Neutrophil (primary cell): ENCODE measurements at regions not wholly inside any gene's neighbourhood (a gene's known extent, or its start where the extent isn't known, plus 50 kb on each side); places are given as distances from the start of the nearest gene placed in this dataset.

Experiments used
- H3K27ac ChIP-seq: fragments of 200-600 bp; sonication (generic); 2 replicates; pipeline ENCODE4 v1.5.1; 2016; ENCODE audit warnings: mild to moderate bottlenecking, moderate library complexity
- H3K27me3 ChIP-seq: fragments of 200-600 bp; sonication (generic); 2 replicates; pipeline ENCODE4 v1.6.0; 2016; ENCODE audit warnings: mild to moderate bottlenecking
- H3K36me3 ChIP-seq: fragments of 200-600 bp; sonication (generic); 2 replicates; pipeline ENCODE4 v1.5.1; 2017
- H3K4me1 ChIP-seq, 2 experiments: fragments of 200-600 bp in 1 of 2; sonication (generic) in 1 of 2; 1 replicate in 1 of 2; 2 replicates in 1 of 2; pipeline versions ENCODE4 v1.5.1 to v1.6.1; 2013 to 2016; ENCODE audit warnings: low read depth in 1 of 2, low read length in 1 of 2, mild to moderate bottlenecking in 1 of 2, moderate library complexity in 1 of 2; ENCODE audit not compliant: control insufficient read depth in 1 of 2, insufficient read depth in 1 of 2
- H3K4me3 ChIP-seq, 2 experiments: fragments of 200-600 bp in 1 of 2; sonication (generic) in 1 of 2; 1 replicate in 1 of 2; 2 replicates in 1 of 2; pipeline ENCODE4 v1.5.1; 2013 to 2016; ENCODE audit warnings: low read depth in 1 of 2, low read length in 1 of 2, mild to moderate bottlenecking in 1 of 2, moderate library complexity in 1 of 2
- H3K9me3 ChIP-seq: fragments of 200-600 bp; sonication (generic); 2 replicates; pipeline ENCODE4 v1.5.1; 2016
- TF ChIP-seq, protein P1 (sequence below): fragments of 200-600 bp; sonication (generic); IDR thresholded peaks from 2 replicates; pipeline ENCODE4 v1.5.1; 2016; ENCODE audit warnings: antibody characterized with exemption

- no peaks in the 10 kb centered on the region for H3K27me3 ChIP-seq
- H3K4me3 ChIP-seq = no peak overlapping the region
- H3K36me3 ChIP-seq = no peaks in the 10 kb centered on the region
- TF ChIP-seq, protein P1, sequence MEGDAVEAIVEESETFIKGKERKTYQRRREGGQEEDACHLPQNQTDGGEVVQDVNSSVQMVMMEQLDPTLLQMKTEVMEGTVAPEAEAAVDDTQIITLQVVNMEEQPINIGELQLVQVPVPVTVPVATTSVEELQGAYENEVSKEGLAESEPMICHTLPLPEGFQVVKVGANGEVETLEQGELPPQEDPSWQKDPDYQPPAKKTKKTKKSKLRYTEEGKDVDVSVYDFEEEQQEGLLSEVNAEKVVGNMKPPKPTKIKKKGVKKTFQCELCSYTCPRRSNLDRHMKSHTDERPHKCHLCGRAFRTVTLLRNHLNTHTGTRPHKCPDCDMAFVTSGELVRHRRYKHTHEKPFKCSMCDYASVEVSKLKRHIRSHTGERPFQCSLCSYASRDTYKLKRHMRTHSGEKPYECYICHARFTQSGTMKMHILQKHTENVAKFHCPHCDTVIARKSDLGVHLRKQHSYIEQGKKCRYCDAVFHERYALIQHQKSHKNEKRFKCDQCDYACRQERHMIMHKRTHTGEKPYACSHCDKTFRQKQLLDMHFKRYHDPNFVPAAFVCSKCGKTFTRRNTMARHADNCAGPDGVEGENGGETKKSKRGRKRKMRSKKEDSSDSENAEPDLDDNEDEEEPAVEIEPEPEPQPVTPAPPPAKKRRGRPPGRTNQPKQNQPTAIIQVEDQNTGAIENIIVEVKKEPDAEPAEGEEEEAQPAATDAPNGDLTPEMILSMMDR = no peak
- no peaks in the 10 kb centered on the region for H3K9me3 ChIP-seq
- no peaks in the 10 kb centered on the region for H3K4me1 ChIP-seq
- no peak overlapping the region for H3K27ac ChIP-seq
Measured at GRCh38 chr5:2577312-2578036, 174.0 kb downstream of the IRX2 start.

DNA sequence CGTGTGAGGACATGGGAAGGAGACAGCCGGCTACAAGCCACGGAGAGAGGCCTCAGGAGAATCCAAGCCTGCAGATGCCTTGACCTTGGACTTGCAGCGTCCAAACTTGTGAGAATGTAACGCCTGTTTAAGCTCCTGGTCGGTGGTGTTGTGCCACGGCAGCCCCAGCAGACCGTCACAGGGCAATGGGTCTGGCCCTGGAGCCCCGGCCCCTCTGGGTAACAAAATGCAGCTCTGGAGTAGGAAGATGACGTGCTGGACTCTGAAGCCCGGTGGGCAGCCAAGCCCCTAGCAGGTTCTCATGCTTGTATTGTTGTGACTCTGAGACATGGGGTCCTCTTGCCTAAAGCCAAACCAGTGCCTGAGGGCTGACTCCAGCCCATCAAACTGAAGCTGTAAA is 174.7 kb downstream of the IRX2 start:
- H3K36me3 ChIP-seq = no peaks in the 10 kb centered on the region
- TF ChIP-seq, protein P1 = no peak
- H3K4me1 ChIP-seq = no peaks in the 10 kb centered on the region
- H3K4me3 ChIP-seq = no peak overlapping the region
- H3K27me3 ChIP-seq = no peaks in the 10 kb centered on the region
- no peak overlapping the region for H3K27ac ChIP-seq
- H3K9me3 ChIP-seq = no peaks in the 10 kb centered on the region

DNA sequence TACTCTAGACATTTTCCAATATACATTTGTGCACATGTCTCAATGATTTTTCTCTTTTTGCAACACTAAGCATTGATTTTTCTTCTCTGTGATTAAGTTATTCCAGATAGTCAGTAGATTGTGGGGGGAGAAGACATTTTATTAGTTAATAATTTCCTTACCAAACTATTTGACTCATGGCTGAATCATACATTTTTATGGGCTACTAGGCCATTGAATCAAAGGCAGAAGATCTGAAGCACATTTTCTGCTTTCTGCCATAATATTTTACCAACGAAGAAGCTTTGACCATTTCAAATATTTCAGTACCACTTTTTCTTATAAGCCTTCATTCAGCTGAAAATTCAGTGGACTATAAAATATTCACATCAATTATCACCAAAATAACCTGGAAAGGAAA is 175.6 kb downstream of the IRX2 start:
- no peaks in the 10 kb centered on the region for H3K4me1 ChIP-seq
- no peak overlapping the region for H3K27ac ChIP-seq
- no peaks in the 10 kb centered on the region for H3K27me3 ChIP-seq
- H3K9me3 ChIP-seq = no peaks in the 10 kb centered on the region
- TF ChIP-seq, protein P1 = no peak
- no peak overlapping the region for H3K4me3 ChIP-seq
- H3K36me3 ChIP-seq = no peaks in the 10 kb centered on the region

DNA sequence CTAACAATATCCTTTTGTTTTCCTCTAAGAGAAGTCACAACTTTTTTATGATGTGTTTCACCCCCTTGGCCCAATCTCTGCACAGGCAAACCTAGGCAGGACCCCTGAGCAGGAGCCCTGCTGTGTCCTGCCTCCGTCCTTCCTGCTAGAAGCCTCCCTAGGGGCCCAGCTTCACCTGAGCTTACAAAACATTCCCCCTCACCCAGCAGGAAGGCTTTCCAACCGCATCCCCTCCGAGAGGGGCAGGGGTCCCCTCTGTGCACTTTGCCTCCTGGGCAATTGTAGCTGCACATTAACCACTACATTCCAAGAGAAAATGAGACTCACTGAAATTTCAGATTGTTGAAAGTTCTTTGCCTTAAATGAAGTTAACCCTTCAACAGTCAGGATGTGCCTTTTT is 176.2 kb downstream of the IRX2 start:
- Histone ChIP-seq H3K4me1 (no peaks in the 10 kb centered on the region), H3K27me3 (no peaks in the 10 kb centered on the region), H3K4me3 (no peak overlapping the region), H3K36me3 (no peaks in the 10 kb centered on the region), H3K27ac (no peak overlapping the region), H3K9me3 (no peaks in the 10 kb centered on the region)
- TF ChIP-seq, protein P1 = no peak

GRCh38 chr5:2574155-2574554 is 177.3 kb downstream of the IRX2 start:
- TF ChIP-seq, protein P1 = no peak
- H3K36me3 ChIP-seq = no peaks in the 10 kb centered on the region
- H3K27me3 ChIP-seq = no peaks in the 10 kb centered on the region
- H3K4me1 ChIP-seq = no peaks in the 10 kb centered on the region
- H3K27ac ChIP-seq = no peak overlapping the region
- no peaks in the 10 kb centered on the region for H3K9me3 ChIP-seq
- H3K4me3 ChIP-seq = no peak overlapping the region

DNA sequence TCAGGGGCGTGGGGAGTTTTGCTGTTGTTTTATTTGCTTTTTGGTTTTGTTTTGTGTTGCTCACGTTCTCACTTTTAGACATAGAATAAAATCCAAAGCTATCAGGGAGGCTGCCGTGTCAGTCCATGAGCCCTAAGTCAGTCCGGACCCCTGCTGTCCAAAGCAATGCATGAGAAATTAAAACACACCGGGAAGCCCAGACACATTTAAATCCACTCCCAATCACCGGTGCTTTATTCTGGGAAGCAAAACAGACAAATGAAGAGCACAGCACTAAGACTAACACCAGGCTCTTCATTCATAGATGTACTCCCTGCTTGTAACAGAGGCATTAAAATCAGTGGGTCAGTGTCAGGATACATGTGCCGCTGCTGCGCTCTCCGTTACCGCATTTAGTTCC is 180.9 kb downstream of the IRX2 start:
- no peak overlapping the region for H3K4me3 ChIP-seq
- no peaks in the 10 kb centered on the region for H3K36me3 ChIP-seq
- H3K4me1 ChIP-seq = no peaks in the 10 kb centered on the region
- no peaks in the 10 kb centered on the region for H3K27me3 ChIP-seq
- H3K27ac ChIP-seq = no peak overlapping the region
- H3K9me3 ChIP-seq = no peaks in the 10 kb centered on the region
- TF ChIP-seq, protein P1 = no peak
